GM12892 (cell line): ENCODE measurements at regions not wholly inside any gene's neighbourhood (a gene's known extent, or its start where the extent isn't known, plus 50 kb on each side); places are given as distances from the start of the nearest gene placed in this dataset.
"Not testable (repeated sequence)": the region's sequence is repeated elsewhere in the genome, so short reads cannot be mapped to it uniquely, and the experiment has no call there.

Experiments used
- DNase-seq: peaks from one replicate; pipeline ENCODE4 v3.0.0; 2011; ENCODE audit not compliant: insufficient read length
- FAIRE-seq: peaks from 2 replicates; lab custom pipeline; 2011; peaks lifted over from hg19 to GRCh38; lab: Jason Lieb, UNC
- POLR2A ChIP-seq: IDR thresholded peaks from 2 replicates; pipeline ENCODE4 v1.6.1; 2011; ENCODE audit warnings: low read depth, low read length, control low read depth
- POLR2AphosphoS5 ChIP-seq: IDR thresholded peaks from 2 replicates; pipeline ENCODE4 v1.6.1; 2011; ENCODE audit warnings: low read depth, low read length, control low read depth
- TAF1 ChIP-seq: IDR thresholded peaks from 2 replicates; pipeline ENCODE4 v1.6.1; 2011; ENCODE audit warnings: low read depth, mild to moderate bottlenecking, control low read depth, low read length, borderline replicate concordance

DNA sequence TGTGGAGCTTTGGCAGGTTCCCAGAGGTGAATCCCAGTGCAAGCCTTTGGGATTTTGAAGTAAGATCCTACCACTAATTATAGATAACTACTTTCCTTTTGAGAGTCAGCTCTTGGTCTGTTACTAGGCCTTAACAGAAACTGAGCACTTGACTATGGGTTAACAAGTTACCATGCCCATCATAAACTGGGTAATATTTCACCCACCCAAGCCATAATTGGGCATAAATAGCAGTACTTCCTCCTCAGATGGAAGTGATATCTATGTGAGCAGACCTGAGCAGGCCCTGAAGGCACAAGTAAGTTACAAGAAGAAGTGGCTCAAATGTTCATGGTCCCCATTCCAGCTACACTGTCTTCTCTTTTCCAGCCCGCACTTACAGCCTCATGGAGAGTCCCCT, 475.9 kb downstream of the LRRIQ3 start:
- DNase-seq (no peak), FAIRE-seq (no peak)
- TF ChIP-seq TAF1 (no peak), POLR2AphosphoS5 (no peak), POLR2A (no peak)

DNA sequence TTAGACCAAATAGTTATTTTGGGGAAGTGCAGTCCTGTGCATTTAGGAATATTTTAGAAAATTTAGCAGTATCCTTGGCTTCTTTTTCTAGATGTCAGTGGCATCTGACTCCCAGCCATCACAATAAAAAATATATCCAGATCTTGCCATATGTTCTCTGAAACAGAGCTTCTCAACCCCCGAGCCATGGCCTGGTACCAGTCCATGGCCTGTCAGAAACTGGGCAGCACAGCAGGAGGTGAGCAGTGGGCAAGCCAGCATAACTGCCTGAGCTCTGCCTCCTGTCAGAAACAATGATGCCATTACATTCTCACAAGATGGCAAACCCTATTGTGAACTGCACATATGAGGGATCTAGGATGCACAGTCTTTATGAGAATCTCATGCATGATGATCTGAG, 480.0 kb downstream of the LRRIQ3 start:
- DNase-seq (no peak), FAIRE-seq (no peak)
- TF ChIP-seq POLR2A (no peak), TAF1 (no peak)

DNA sequence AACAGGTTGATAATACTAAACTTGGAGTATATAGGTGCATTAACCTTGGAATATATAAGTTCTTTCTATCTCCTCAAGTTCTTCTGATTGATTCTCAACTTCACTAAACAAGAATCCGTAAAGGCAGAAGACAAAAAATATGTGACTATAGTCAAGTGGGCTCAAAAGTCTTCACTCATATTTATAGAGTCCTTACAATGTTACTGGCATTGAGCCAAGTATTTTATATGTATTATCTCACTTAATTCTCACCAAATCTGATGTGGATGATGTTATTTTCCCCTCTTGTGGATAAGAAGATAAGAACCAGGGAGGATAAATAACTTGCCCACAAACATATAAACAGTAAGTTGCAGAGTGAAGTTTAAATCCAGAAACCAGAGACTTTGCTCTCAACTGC, 486.9 kb downstream of the LRRIQ3 start:
- no peak for FAIRE-seq

DNA sequence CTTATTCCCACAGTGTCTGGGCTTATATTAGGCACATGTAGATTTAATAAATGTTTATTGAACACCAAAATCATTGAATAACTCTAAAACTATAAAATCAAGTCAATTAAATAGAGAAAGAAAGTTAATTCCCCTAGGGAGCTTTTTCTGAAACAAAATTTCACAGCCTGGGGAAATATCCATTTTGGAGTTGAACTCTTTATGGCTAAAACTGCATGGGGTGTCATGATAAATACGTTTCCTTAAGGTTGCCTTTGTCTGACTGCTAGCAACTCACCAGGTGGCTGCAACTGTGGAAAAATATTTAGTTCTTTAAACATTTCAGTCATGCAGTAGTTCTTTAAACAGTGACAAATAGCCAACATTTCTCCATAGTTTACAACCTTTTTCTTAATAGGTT, 496.1 kb downstream of the LRRIQ3 start:
- DNase-seq (no peak), FAIRE-seq (no peak)
- TF ChIP-seq POLR2A, result no peak
- TF ChIP-seq POLR2AphosphoS5, result no peak

More for the DNA sequence above, 486.9 kb downstream of the LRRIQ3 start:
- DNase-seq, result no peak
- no peak for TF ChIP-seq TAF1
- no peak for TF ChIP-seq POLR2AphosphoS5
- TF ChIP-seq POLR2A, result no peak

DNA sequence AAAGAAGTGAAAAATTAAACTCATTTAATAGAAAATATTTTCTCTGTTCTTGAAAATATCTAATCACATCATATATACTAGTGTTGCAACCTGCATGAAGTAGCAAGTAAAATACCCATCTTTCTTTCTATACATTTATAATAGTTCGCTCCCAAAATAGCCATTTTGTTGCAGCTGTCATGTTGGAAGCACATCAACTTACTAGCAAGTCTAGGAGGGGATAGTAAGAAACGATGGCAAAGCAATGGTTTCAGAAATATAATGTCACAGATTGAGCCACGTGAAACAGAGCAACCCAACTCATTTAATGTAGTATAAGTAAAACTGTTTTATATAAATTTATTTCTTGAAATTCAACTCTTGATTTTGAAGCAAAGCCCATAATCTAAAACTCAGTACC, 521.8 kb downstream of the LRRIQ3 start:
- DNase-seq (no peak), FAIRE-seq (no peak)
- TF ChIP-seq POLR2A (no peak), TAF1 (no peak)

GRCh38 chr1:73674945-73675561, 522.9 kb downstream of the LRRIQ3 start:
- DNase-seq (no peak), FAIRE-seq (peak; percentile 21)
- TF ChIP-seq POLR2AphosphoS5 (no peak), TAF1 (no peak), POLR2A (no peak)

DNA sequence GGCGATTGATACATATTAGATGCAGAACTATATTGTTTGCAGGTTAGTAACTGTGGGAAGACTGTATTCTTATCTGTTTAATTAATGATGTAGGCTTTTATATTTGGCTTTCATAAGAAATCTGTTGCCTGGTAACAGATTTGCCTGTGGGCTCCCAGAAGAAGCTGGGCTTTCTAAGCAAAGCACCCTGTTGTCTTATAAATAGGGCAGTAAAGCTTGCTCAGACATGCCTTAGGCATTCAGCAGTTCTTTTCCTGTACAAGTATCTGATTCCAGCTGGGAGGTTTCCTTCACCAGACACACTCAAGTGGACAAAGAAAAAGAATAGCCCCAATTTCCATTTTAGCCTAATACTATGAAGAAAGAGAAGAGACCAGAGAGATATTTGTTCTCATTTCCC, 524.0 kb downstream of the LRRIQ3 start:
- no peak for FAIRE-seq
- no peak for DNase-seq

DNA sequence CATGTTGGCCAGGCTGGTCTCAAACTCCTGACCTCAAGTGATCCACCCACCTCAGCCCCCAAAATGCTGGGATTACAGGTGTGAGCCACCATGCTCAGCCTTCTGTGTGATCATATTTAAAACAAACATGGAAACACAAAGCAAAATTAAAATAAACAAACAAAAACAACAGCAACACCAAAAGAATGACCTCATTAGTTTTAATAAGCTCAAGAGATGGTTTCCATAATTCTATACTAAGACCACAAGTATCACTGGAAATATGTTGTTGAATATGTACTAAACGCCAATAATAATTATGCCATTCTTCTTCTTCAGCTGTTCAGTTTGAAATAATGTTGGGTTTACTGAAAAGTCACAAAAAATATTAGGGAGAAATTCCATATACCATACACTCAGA, 526.4 kb downstream of the LRRIQ3 start:
- TF ChIP-seq POLR2AphosphoS5, result no peak
- no peak for TF ChIP-seq POLR2A

More for the DNA sequence above, 524.0 kb downstream of the LRRIQ3 start:
- TF ChIP-seq POLR2A (no peak), TAF1 (no peak), POLR2AphosphoS5 (no peak)

GRCh38 chr1:73667959-73668358, 530.0 kb downstream of the LRRIQ3 start:
- DNase-seq, FAIRE-seq: not testable (repeated sequence)

More for the DNA sequence above, 526.4 kb downstream of the LRRIQ3 start:
- DNase-seq (no peak), FAIRE-seq (no peak)

DNA sequence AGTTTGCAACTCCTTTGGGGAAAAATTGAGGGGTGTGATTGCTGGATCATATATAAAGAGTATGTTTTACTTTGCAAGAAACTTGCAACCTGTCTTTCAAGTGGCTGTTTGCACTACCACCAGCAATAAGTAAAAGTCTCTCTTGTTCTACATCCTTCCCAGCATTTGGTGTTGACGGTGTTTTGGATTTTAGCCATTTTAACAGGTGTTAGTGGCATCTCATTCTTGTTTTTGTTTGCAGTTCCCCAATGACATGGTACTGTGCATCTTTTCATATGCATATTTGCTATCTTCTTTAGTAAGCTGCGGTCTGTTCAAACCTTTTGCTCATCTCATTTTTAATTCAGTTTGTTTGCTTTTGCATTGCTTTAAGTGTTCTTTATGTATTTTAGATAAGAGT, 535.5 kb downstream of the LRRIQ3 start:
- no peak for FAIRE-seq
- DNase-seq, result no peak
- TF ChIP-seq TAF1 (no peak), POLR2AphosphoS5 (no peak), POLR2A (no peak)

DNA sequence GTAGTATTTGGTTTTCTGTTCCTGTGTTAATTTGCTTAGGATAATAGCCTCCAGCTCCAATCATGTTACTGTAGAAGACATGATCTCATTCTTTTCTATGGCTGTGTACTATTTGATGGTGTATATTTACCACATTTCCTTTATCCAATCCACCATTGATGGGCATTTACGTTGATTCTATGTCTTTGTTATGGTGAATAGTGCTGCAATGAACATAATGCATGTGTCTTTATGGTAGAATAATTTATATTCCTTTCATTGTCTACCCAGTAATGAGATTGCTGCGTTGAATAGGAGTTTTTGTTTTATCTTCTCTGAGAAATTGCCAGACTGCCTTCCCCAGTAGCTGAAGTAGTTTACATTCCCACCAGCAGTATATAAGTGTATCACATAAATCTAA, 538.8 kb downstream of the LRRIQ3 start:
- DNase-seq, result no peak
- FAIRE-seq, result no peak
- TF ChIP-seq TAF1, result no peak

- FAIRE-seq, result no peak
- TF ChIP-seq POLR2AphosphoS5, result no peak
- no peak for TF ChIP-seq TAF1
- no peak for TF ChIP-seq POLR2A
- DNase-seq, result no peak
Observed at GRCh38 chr1:73654714-73655113, 543.3 kb downstream of the LRRIQ3 start.

DNA sequence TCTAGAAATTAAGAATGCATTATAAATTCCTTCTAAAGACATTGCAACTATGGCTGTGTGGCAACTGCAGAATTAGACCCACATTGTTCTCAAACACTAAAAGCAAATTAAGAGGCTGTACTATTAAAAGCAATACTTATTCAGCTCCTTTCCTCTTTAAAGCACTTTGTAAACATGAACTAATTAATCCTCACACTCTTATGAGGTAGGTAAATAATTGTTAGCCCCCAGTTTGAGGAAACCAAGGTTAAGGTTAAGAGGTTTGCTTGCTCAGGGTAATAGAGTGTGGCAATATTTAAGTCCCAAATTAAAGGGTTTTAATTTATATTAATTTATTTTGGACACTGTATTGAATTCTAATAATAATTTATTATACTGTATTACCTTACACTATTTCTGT, 553.8 kb downstream of the LRRIQ3 start:
- no peak for DNase-seq
- no peak for FAIRE-seq
- TF ChIP-seq TAF1, result no peak
- TF ChIP-seq POLR2A, result no peak
- TF ChIP-seq POLR2AphosphoS5, result no peak
